T-helper 22 cell (primary cell): ENCODE measurements at regions not wholly inside any gene's neighbourhood (a gene's known extent, or its start where the extent isn't known, plus 50 kb on each side); places are given as distances from the start of the nearest gene placed in this dataset.

Source experiments
- DNase-seq: peaks from one replicate; pipeline ENCODE4 v3.0.0-alpha.2; 2020; ENCODE audit warnings: low read depth

DNA sequence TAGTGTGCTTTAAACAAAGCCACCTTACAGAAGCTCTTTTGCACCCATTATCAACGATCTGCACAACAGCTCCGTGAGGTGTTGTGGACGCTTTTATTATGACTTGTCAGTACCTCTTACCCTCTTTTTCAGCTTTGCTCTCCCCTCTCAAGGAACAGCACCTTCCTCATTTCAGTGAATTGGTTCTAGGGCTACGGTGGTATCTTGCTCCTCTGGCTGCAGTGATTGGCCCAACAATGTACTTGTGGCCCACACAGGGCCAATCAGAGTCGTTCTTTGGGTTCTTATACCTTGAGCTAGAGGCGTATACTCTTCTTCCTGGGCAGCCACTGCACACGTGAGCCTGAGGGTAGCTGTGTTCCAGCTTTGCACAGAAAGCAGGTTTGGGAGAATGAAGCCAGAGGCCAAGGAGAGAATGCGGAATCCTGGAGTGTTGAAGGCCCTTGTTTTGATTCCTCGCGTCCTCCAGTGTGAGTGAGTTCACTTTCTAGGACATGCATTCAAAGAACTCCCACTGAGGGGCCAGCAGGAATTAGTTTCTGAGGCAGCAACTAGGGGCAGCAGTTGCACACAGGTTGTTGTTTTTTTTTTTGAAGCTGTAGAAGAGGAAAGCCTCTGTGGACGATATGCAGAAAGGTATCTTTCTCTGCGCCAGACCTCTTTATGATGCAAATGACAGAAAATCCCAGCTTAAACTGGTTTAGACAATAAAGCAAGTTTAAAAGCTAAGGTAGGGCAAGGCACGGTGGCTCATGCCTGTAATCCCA lies 49.8 kb upstream of the PDZD8 start:
- DNase-seq: no peak
